ENCODE measurements at regions not wholly inside any gene's neighbourhood (a gene's known extent, or its start where the extent isn't known, plus 50 kb on each side); places are given as distances from the start of the nearest gene placed in this dataset.

GRCh38 chr7:92910976-92911375, 74.6 kb upstream of the CDK6 start:
- Histone ChIP-seq H3K27me3 (ENCODE audit: low read length) (no peaks in the 10 kb centered on the region), H3K4me2 (ENCODE audit: low read length) (peak overlapping the region; percentile 33), H3K4me3 (ENCODE audit: low read length) (no peak overlapping the region), H2AFZ (ENCODE audit: low read length) (no peak overlapping the region), H3K79me2 (ENCODE audit: low read length) (no peaks in the 10 kb centered on the region), H4K20me1 (ENCODE audit: low read length) (no peaks in the 10 kb centered on the region), H3K36me3 (ENCODE audit: low read depth, low read length) (no peaks in the 10 kb centered on the region), H3K27ac (ENCODE audit: low read length) (peak overlapping the region; percentile 17; the same call in 1 of the 2 replicates), H3K9ac (ENCODE audit: low read length) (no peak overlapping the region), H3K9me2 (replicated peaks; ENCODE audit: low read length) (no peaks in the 10 kb centered on the region), H3K9me3 (ENCODE audit: low read length) (no peaks in the 10 kb centered on the region), H3K4me1 (ENCODE audit: insufficient read depth, low read length) (peaks cover 16% of the 10 kb centered on the region), H3F3A (ENCODE audit: low read length, unreplicated experiment) (peaks cover 3% of the 10 kb centered on the region)
- intact Hi-C loops (cut with micrococcal nuclease) = loop anchor here (10.0 kb wide), 2 partner anchors 104 to 146 kb away; no protein-coding TSS in a partner anchor
- TF ChIP-seq CTCF (conservative IDR thresholded peaks at IDR 0.05; ENCODE audit: low read depth, low read length) = no peak
- TF ChIP-seq EZH2phosphoT487 (IDR thresholded peaks at IDR 0.05; ENCODE audit: borderline replicate concordance, low read length) = no peak
- TF ChIP-seq EZH2 (IDR thresholded peaks at IDR 0.05; ENCODE audit: low read length, unreplicated experiment) = no peak
- ChIA-PET CTCF (no interaction called here), POLR2A (ENCODE audit: unreplicated experiment) (no interaction called here)
- ATAC-seq (peak; percentile 98), DNase-seq (peak; percentile 61)
- BruUV-seq (replicated peaks) = no TSS peak

- Histone ChIP-seq H3K27ac (ENCODE audit: low read length) (no peak overlapping the region), H3K4me2 (ENCODE audit: low read length) (no peak overlapping the region), H3K27me3 (ENCODE audit: low read length) (no peaks in the 10 kb centered on the region), H3K4me3 (ENCODE audit: low read length) (no peak overlapping the region), H3K36me3 (ENCODE audit: low read depth, low read length) (no peaks in the 10 kb centered on the region), H3K9me2 (replicated peaks; ENCODE audit: low read length) (no peaks in the 10 kb centered on the region), H3K4me1 (ENCODE audit: insufficient read depth, low read length) (peaks cover 24% of the 10 kb centered on the region), H3K79me2 (ENCODE audit: low read length) (no peaks in the 10 kb centered on the region), H4K20me1 (ENCODE audit: low read length) (no peaks in the 10 kb centered on the region), H3K9ac (ENCODE audit: low read length) (no peak overlapping the region), H3F3A (ENCODE audit: low read length, unreplicated experiment) (peaks cover 3% of the 10 kb centered on the region), H3K9me3 (ENCODE audit: low read length) (no peaks in the 10 kb centered on the region), H2AFZ (ENCODE audit: low read length) (no peak overlapping the region)
- TF ChIP-seq EZH2phosphoT487 (IDR thresholded peaks at IDR 0.05; ENCODE audit: borderline replicate concordance, low read length) = no peak
- TF ChIP-seq CTCF (conservative IDR thresholded peaks at IDR 0.05; ENCODE audit: low read depth, low read length) = no peak
- TF ChIP-seq EZH2 (IDR thresholded peaks at IDR 0.05; ENCODE audit: low read length, unreplicated experiment) = no peak
- ChIA-PET POLR2A (ENCODE audit: unreplicated experiment) (no interaction called here), CTCF (no interaction called here)
- BruUV-seq (replicated peaks) = no TSS peak
- DNase-seq (no peak), ATAC-seq (no peak)
- intact Hi-C loops (cut with micrococcal nuclease) = loop anchor here (10.0 kb wide), 2 partner anchors 105 to 145 kb away; no protein-coding TSS in a partner anchor
Observed at GRCh38 chr7:92909686-92910475, 73.5 kb upstream of the CDK6 start.
